CD4-positive, CD25-positive, alpha-beta regulatory T cell (primary cell): ENCODE measurements at regions not wholly inside any gene's neighbourhood (a gene's known extent, or its start where the extent isn't known, plus 50 kb on each side); places are given as distances from the start of the nearest gene placed in this dataset.
"Not testable (repeated sequence)": the region's sequence is repeated elsewhere in the genome, so short reads cannot be mapped to it uniquely, and the experiment has no call there.

ENCODE experiments used
- ATAC-seq, 2 donors: fragments of 150-1000 bp; cut with Tn5 transposase; one replicate each; pipeline ENCODE4 v1.10.0; 2021; ENCODE audit warnings: low read depth in 2 of 2, moderate number of reproducible peaks in 2 of 2, moderate library complexity in 1 of 2
- DNase-seq, 3 donors: peaks; one replicate each; pipeline versions ENCODE4 v3.0.0 to v3.0.0-alpha.2; 2012 to 2022; ENCODE audit warnings: mixed read lengths in 1 of 3
- H3K27ac ChIP-seq: one replicate; pipeline ENCODE4 v1.7.0; 2013; ENCODE audit warnings: mild to moderate bottlenecking, low read length; ENCODE audit not compliant: insufficient read depth, poor library complexity, severe bottlenecking
- H3K27me3 ChIP-seq: one replicate; pipeline ENCODE4 v1.7.0; 2013; ENCODE audit warnings: low read length; ENCODE audit not compliant: control insufficient read depth, insufficient read depth
- H3K36me3 ChIP-seq: one replicate; pipeline ENCODE4 v1.7.0; 2013; ENCODE audit warnings: mild to moderate bottlenecking, low read length, moderate library complexity; ENCODE audit not compliant: control insufficient read depth, insufficient read depth
- H3K4me1 ChIP-seq: 2 replicates; pipeline ENCODE4 v1.7.0; 2013; ENCODE audit warnings: mild to moderate bottlenecking, low read length; ENCODE audit not compliant: insufficient read depth, control insufficient read depth, poor library complexity, severe bottlenecking
- H3K4me3 ChIP-seq: one replicate; pipeline ENCODE4 v1.7.0; 2013; ENCODE audit warnings: low read depth, mild to moderate bottlenecking, low read length, moderate library complexity
- H3K9me3 ChIP-seq, 2 experiments: 1 replicate in 1 of 2; 2 replicates in 1 of 2; pipeline ENCODE4 v1.7.0; 2013; ENCODE audit warnings: low read length in 2 of 2, mild to moderate bottlenecking in 1 of 2, moderate library complexity in 1 of 2; ENCODE audit not compliant: control insufficient read depth in 2 of 2
- H3K27ac Mint-ChIP-seq, 3 donors: one replicate each; pipeline ENCODE4 v1.8.0; 2020 to 2022; ENCODE audit warnings: mild to moderate bottlenecking in 3 of 3, mixed read lengths in 3 of 3, moderate library complexity in 2 of 3
- H3K27me3 Mint-ChIP-seq: one replicate; pipeline ENCODE4 v1.8.0; 2022; ENCODE audit warnings: mild to moderate bottlenecking, mixed read lengths
- H3K36me3 Mint-ChIP-seq: one replicate; pipeline ENCODE4 v1.8.0; 2020; ENCODE audit warnings: mixed read lengths
- H3K4me1 Mint-ChIP-seq, 4 donors: one replicate each; pipeline ENCODE4 v1.8.0; 2020 to 2022; ENCODE audit warnings: mixed read lengths in 4 of 4, mild to moderate bottlenecking in 1 of 4
- H3K4me3 Mint-ChIP-seq, 4 donors: one replicate each; pipeline ENCODE4 v1.8.0; 2020 to 2022; ENCODE audit warnings: mild to moderate bottlenecking in 4 of 4, mixed read lengths in 4 of 4, moderate library complexity in 3 of 4
- H3K9me3 Mint-ChIP-seq, 7 donors: one replicate each; pipeline ENCODE4 v1.8.0; 2020 to 2022; ENCODE audit warnings: mixed read lengths in 7 of 7, mild to moderate bottlenecking in 3 of 7, moderate library complexity in 2 of 7

DNA sequence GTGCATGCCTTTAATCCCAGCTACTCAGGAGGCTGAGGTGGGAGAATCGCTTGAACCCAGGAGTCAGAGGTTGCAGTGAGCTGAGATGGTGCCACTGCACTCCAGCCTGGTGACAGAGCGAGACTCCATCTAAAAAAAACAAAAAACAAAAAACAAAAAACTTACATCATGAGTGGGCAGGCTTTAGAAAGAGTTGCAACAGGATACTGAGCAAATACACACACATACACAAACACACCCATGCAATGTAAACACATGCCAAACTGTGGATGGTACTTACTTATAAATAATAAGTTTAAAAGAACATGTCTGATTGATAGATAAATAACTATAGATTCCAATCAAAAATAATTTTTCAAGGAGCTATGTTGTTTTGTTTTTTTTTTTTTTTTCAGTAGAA lies 481.7 kb upstream of the MARCKS start:
- not testable (repeated sequence) for H3K9me3 Mint-ChIP-seq, H3K4me1 Mint-ChIP-seq, H3K9me3 ChIP-seq, H3K36me3 Mint-ChIP-seq, H3K36me3 ChIP-seq, H3K4me3 ChIP-seq, H3K27ac Mint-ChIP-seq, ATAC-seq, H3K27me3 ChIP-seq, H3K27me3 Mint-ChIP-seq, H3K4me1 ChIP-seq, H3K27ac ChIP-seq, H3K4me3 Mint-ChIP-seq, DNase-seq

DNA sequence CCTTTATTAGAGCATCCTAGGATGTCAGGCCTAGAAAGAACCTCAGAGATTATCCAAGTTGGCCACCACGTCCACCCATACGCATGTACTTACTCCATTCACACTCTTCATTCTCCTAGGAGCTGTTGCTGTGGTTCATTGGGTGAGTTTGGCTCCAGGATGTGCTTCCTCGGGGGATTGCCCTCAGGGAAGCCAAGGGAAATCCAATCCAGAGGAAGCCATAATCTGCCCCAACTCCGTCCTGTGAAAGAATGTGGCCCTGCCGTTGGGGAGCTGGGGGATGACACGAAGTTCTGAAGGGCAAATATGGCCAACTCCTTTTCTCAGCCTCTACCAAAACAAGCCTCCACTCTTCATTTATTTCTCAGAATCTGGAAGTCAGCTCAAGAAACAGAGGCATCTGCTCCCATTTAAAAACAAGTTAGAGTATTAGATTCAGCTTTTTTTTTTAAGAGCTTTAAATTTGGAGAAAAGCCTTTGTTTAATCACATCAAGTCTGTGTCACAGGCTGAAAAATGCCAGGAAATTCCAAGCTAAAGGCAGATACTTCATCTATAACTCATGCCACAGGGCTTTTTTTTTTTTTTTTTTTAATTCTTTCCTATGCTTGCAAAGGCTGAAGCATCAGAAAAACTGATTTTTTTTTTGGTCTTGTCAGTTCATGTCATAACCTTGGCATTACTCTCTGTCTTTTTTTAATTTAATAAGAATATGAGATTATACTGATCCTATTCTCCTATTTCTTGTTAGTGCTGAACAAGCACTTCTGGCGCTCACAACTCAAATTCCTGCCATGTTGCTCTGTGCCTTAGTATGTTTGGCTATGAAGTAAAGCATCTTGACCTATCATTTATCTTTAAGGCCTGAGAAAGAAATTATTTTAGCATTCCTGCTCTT lies 480.9 kb upstream of the MARCKS start:
- Histone ChIP-seq H3K4me1 (no peaks in the 10 kb centered on the region), H3K9me3 (no peaks in the 10 kb centered on the region), H3K36me3 (no peaks in the 10 kb centered on the region), H3K4me3 (no peak overlapping the region), H3K27ac (no peak overlapping the region), H3K27me3 (no peaks in the 10 kb centered on the region)
- Mint-ChIP-seq H3K4me3 (no peak overlapping the region), H3K4me1 (no peaks in the 10 kb centered on the region), H3K27me3 (no peaks in the 10 kb centered on the region), H3K9me3 (no peaks in the 10 kb centered on the region), H3K27ac (no peak overlapping the region), H3K36me3 (no peaks in the 10 kb centered on the region)
- DNase-seq (no peak), ATAC-seq (no peak)

DNA sequence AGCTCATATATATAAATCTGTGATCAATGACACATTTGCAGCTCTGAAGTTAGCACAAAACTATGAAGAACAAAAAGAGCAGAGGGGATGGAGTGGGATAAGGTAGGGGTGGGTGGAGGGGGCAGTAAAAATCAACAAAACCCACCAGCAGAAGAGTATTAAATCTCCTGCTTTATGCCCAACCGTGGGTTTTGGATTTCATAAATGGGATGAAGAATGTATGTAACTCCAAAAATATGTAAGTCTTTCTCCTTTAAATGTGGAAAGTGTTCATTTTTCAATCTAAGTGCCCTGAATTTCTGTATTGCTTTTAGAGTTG lies 480.3 kb upstream of the MARCKS start:
- Mint-ChIP-seq H3K9me3 (no peaks in the 10 kb centered on the region), H3K4me3 (no peak overlapping the region), H3K27me3 (no peaks in the 10 kb centered on the region), H3K4me1 (no peaks in the 10 kb centered on the region), H3K27ac (no peak overlapping the region), H3K36me3 (no peaks in the 10 kb centered on the region)
- no peak overlapping the region for H3K27ac ChIP-seq
- H3K4me3 ChIP-seq: no peak overlapping the region
- H3K27me3 ChIP-seq: no peaks in the 10 kb centered on the region
- ATAC-seq (no peak), DNase-seq (no peak)
- no peaks in the 10 kb centered on the region for H3K4me1 ChIP-seq
- no peaks in the 10 kb centered on the region for H3K36me3 ChIP-seq
- no peaks in the 10 kb centered on the region for H3K9me3 ChIP-seq

DNA sequence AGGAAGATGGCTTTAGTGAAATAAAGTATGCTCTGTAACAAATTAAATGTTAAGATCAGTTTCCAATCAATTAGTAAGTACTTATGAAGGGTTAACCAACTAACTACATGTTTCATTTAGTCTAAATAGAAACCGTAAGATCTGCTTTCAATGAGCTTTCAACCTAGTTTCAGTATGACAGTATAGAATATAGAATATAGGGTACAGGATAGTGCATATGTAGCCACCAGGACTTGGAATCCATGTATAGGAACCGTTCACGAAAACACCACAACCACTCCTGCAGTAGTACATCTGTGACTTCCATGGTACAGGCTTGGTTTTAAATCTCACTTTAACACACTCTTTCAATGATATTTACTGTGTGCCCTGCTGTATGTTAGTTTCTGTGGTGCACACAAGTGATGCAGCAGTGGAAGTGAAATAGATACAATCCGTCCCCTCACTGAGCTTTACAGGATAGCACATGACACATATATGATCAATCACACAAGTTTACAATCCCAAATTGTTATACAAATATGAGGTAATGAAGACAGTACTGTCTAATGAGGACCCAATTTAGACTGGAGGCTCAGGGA lies 479.7 kb upstream of the MARCKS start:
- Histone ChIP-seq H3K27ac (no peak overlapping the region), H3K27me3 (no peaks in the 10 kb centered on the region), H3K9me3 (no peaks in the 10 kb centered on the region), H3K4me3 (no peak overlapping the region), H3K4me1 (no peaks in the 10 kb centered on the region), H3K36me3 (no peaks in the 10 kb centered on the region)
- no peaks in the 10 kb centered on the region for H3K36me3 Mint-ChIP-seq
- no peaks in the 10 kb centered on the region for H3K9me3 Mint-ChIP-seq
- H3K27ac Mint-ChIP-seq: no peak overlapping the region
- DNase-seq (no peak), ATAC-seq (no peak)
- no peaks in the 10 kb centered on the region for H3K4me1 Mint-ChIP-seq
- H3K27me3 Mint-ChIP-seq: no peaks in the 10 kb centered on the region
- H3K4me3 Mint-ChIP-seq: no peak overlapping the region

DNA sequence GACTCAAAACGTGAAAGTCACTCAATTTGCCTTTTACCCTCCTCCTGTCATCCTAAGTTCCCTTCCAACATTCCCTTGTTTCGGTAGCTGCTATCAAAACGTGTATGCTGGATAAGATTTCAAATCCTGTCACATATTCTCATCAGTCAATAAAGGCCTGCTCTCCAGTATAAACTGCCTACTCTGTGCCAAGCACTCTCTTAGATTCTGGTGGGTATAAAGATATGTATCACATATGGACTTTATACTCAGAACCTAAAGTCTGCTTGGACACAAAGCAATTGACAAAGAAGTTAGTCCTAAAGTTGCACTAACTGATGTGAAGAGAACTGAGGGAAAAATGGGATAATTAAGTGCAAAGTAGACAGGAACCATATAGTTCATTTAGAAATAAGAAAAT lies 476.6 kb upstream of the MARCKS start:
- H3K4me1 Mint-ChIP-seq: no peaks in the 10 kb centered on the region
- no peak overlapping the region for H3K27ac ChIP-seq
- no peaks in the 10 kb centered on the region for H3K36me3 Mint-ChIP-seq
- H3K36me3 ChIP-seq: no peaks in the 10 kb centered on the region
- peak in 1 of 3 donors; percentile 2 for DNase-seq
- no peaks in the 10 kb centered on the region for H3K27me3 Mint-ChIP-seq
- no peaks in the 10 kb centered on the region for H3K9me3 Mint-ChIP-seq
- no peaks in the 10 kb centered on the region for H3K27me3 ChIP-seq
- no peaks in the 10 kb centered on the region for H3K9me3 ChIP-seq
- no peak for ATAC-seq
- H3K4me3 Mint-ChIP-seq: no peak overlapping the region
- H3K27ac Mint-ChIP-seq: no peak overlapping the region
- no peak overlapping the region for H3K4me3 ChIP-seq
- H3K4me1 ChIP-seq: no peaks in the 10 kb centered on the region

DNA sequence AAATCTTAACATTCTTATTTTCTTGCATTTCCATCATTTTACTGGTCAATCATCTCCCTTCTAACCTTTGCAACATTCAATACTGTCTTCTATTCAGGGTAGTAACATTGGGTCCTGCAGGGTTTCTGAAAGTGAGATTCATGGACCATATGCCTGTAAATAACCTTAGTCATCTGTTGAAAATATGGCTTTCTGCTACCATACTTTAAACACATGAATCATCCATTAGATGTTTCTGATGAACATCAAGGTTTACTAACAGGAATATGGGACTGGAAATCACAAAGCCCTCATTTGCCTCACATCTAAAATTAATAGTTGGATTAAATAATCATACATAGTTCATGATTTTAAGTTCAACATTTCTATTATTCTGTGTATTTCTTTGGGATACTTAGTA lies 475.9 kb upstream of the MARCKS start:
- no peaks in the 10 kb centered on the region for H3K27me3 Mint-ChIP-seq
- H3K4me1 ChIP-seq: no peaks in the 10 kb centered on the region
- DNase-seq (no peak), ATAC-seq (no peak)
- H3K27me3 ChIP-seq: no peaks in the 10 kb centered on the region
- no peak overlapping the region for H3K27ac Mint-ChIP-seq
- no peaks in the 10 kb centered on the region for H3K36me3 Mint-ChIP-seq
- H3K4me3 Mint-ChIP-seq: no peak overlapping the region
- no peaks in the 10 kb centered on the region for H3K9me3 ChIP-seq
- H3K4me3 ChIP-seq: no peak overlapping the region
- no peaks in the 10 kb centered on the region for H3K36me3 ChIP-seq
- H3K27ac ChIP-seq: no peak overlapping the region
- H3K9me3 Mint-ChIP-seq: no peaks in the 10 kb centered on the region
- H3K4me1 Mint-ChIP-seq: no peaks in the 10 kb centered on the region

DNA sequence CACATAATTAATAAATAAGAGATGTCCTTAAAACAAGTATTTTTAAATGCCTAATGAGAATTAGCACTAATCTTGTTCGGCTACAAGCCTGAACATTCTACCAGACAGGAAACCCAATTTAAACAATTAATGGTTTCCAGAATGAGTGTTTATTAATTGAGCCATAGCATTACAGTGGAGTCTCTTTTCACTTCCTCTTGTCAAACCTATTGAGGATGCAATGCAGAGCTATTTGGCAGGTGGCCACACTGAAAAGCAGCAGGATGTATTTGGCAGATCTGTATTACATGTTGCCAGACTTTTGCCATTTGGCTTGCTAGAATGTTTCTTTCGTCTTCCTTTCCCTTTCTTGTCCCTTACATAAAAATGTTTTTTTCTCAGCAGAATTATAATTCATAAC lies 475.2 kb upstream of the MARCKS start:
- ATAC-seq (no peak), DNase-seq (no peak)
- no peaks in the 10 kb centered on the region for H3K36me3 Mint-ChIP-seq
- Histone ChIP-seq H3K36me3 (no peaks in the 10 kb centered on the region), H3K9me3 (no peaks in the 10 kb centered on the region), H3K27me3 (no peaks in the 10 kb centered on the region), H3K4me1 (no peaks in the 10 kb centered on the region), H3K4me3 (no peak overlapping the region), H3K27ac (no peak overlapping the region)
- H3K27ac Mint-ChIP-seq: no peak overlapping the region
- no peaks in the 10 kb centered on the region for H3K27me3 Mint-ChIP-seq
- no peaks in the 10 kb centered on the region for H3K4me1 Mint-ChIP-seq
- H3K9me3 Mint-ChIP-seq: no peaks in the 10 kb centered on the region
- H3K4me3 Mint-ChIP-seq: no peak overlapping the region

DNA sequence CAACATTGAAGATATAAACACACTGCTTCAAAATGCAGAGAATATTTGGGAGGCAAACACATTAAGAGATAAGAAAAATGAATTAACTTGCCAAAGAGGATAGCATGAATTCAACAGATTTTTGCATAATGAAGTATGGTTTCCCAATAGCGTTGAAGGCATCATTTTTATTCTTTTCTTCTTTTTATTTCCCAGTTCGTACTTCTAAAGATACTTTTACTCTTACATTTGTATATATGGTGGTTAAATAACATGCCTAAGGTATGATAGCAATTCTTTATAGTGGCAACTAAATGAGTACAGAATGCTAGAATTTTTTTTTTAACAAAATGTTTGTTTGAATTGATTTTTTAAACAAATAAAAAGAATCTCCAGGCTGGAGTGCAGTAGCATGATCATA lies 473.4 kb upstream of the MARCKS start:
- Mint-ChIP-seq H3K4me3 (no peak overlapping the region), H3K27me3 (no peaks in the 10 kb centered on the region), H3K4me1 (no peaks in the 10 kb centered on the region), H3K9me3 (no peaks in the 10 kb centered on the region), H3K27ac (no peak overlapping the region), H3K36me3 (no peaks in the 10 kb centered on the region)
- no peak for ATAC-seq
- Histone ChIP-seq H3K36me3 (no peaks in the 10 kb centered on the region), H3K4me3 (no peak overlapping the region), H3K9me3 (no peaks in the 10 kb centered on the region), H3K27me3 (no peaks in the 10 kb centered on the region), H3K4me1 (no peaks in the 10 kb centered on the region), H3K27ac (no peak overlapping the region)
- no peak for DNase-seq
